ENCODE measurements at regions not wholly inside any gene's neighbourhood (a gene's known extent, or its start where the extent isn't known, plus 50 kb on each side); places are given as distances from the start of the nearest gene placed in this dataset.

DNA sequence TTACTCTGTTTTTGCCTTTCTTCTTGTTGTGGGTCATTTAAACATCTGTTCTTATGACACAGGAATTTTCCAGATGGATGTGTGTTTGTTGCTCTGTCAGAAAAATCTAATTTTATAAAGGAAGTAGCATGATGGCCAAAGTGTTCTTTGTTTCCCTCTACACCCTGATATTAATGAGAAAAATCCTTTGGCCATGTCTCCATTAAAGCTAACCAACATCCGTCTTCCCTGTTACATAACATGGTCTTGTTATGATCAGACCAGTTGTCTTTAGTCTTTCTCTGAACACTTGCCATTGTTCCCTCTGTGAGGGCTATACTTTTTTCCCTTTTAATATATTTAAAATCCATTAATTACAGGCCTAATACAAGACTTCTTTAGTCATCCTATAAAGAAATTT, 142.2 kb upstream of the SPRY2 start:
- TF ChIP-seq, protein P1, sequence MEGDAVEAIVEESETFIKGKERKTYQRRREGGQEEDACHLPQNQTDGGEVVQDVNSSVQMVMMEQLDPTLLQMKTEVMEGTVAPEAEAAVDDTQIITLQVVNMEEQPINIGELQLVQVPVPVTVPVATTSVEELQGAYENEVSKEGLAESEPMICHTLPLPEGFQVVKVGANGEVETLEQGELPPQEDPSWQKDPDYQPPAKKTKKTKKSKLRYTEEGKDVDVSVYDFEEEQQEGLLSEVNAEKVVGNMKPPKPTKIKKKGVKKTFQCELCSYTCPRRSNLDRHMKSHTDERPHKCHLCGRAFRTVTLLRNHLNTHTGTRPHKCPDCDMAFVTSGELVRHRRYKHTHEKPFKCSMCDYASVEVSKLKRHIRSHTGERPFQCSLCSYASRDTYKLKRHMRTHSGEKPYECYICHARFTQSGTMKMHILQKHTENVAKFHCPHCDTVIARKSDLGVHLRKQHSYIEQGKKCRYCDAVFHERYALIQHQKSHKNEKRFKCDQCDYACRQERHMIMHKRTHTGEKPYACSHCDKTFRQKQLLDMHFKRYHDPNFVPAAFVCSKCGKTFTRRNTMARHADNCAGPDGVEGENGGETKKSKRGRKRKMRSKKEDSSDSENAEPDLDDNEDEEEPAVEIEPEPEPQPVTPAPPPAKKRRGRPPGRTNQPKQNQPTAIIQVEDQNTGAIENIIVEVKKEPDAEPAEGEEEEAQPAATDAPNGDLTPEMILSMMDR (IDR thresholded peaks at IDR 0.05; ENCODE audit: insufficient read depth, low read length), result no peak
- TF ChIP-seq SPI1 (IDR thresholded peaks at IDR 0.05; ENCODE audit: borderline replicate concordance, low read depth) (no peak), POLR2AphosphoS5 (IDR thresholded peaks at IDR 0.05; ENCODE audit: low read depth) (no peak), GABPA (IDR thresholded peaks at IDR 0.05; ENCODE audit: low read depth) (no peak)
- TF ChIP-seq, protein P2, sequence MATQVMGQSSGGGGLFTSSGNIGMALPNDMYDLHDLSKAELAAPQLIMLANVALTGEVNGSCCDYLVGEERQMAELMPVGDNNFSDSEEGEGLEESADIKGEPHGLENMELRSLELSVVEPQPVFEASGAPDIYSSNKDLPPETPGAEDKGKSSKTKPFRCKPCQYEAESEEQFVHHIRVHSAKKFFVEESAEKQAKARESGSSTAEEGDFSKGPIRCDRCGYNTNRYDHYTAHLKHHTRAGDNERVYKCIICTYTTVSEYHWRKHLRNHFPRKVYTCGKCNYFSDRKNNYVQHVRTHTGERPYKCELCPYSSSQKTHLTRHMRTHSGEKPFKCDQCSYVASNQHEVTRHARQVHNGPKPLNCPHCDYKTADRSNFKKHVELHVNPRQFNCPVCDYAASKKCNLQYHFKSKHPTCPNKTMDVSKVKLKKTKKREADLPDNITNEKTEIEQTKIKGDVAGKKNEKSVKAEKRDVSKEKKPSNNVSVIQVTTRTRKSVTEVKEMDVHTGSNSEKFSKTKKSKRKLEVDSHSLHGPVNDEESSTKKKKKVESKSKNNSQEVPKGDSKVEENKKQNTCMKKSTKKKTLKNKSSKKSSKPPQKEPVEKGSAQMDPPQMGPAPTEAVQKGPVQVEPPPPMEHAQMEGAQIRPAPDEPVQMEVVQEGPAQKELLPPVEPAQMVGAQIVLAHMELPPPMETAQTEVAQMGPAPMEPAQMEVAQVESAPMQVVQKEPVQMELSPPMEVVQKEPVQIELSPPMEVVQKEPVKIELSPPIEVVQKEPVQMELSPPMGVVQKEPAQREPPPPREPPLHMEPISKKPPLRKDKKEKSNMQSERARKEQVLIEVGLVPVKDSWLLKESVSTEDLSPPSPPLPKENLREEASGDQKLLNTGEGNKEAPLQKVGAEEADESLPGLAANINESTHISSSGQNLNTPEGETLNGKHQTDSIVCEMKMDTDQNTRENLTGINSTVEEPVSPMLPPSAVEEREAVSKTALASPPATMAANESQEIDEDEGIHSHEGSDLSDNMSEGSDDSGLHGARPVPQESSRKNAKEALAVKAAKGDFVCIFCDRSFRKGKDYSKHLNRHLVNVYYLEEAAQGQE (IDR thresholded peaks at IDR 0.05; ENCODE audit: insufficient replicate concordance, low read depth), result no peak
- DNase-seq (ENCODE audit: low read depth in 1 of 2, low spot score in 1 of 2), result no peak
- Histone ChIP-seq H3K4me3 (replicated peaks; ENCODE audit: insufficient read depth, low read length) (no peak overlapping the region), H3K27me3 (ENCODE audit: insufficient read depth, poor library complexity, severe bottlenecking) (no peaks in the 10 kb centered on the region), H3K27ac (replicated peaks) (no peak overlapping the region)

DNA sequence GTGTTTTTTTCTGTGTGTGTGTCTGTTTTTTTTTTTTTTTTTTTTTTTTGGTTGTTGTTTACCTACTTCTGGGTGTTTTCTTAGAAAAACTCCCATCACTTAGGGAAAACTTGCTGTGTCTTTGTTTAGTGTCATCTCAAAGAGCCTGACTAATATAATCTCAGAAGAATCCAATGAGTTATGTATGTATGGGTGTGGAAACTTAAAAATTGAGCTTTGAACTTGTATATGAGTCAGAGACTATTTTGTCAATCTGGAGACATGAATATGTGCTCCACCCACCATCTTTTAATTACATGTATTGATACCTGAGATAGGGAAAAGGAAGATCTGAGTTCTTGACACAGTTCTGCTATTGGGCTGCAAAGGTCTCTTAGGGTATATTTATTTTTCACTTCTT, 140.7 kb upstream of the SPRY2 start:
- TF ChIP-seq, protein P1 (IDR thresholded peaks at IDR 0.05; ENCODE audit: insufficient read depth, low read length), result no peak
- TF ChIP-seq GABPA (IDR thresholded peaks at IDR 0.05; ENCODE audit: low read depth), result no peak
- no peaks in the 10 kb centered on the region for H3K27me3 ChIP-seq (ENCODE audit: insufficient read depth, poor library complexity, severe bottlenecking)
- no peak overlapping the region for H3K27ac ChIP-seq (replicated peaks)
- H3K4me3 ChIP-seq (replicated peaks; ENCODE audit: insufficient read depth, low read length), result no peak overlapping the region
- no peak for DNase-seq (ENCODE audit: low read depth in 1 of 2, low spot score in 1 of 2)

DNA sequence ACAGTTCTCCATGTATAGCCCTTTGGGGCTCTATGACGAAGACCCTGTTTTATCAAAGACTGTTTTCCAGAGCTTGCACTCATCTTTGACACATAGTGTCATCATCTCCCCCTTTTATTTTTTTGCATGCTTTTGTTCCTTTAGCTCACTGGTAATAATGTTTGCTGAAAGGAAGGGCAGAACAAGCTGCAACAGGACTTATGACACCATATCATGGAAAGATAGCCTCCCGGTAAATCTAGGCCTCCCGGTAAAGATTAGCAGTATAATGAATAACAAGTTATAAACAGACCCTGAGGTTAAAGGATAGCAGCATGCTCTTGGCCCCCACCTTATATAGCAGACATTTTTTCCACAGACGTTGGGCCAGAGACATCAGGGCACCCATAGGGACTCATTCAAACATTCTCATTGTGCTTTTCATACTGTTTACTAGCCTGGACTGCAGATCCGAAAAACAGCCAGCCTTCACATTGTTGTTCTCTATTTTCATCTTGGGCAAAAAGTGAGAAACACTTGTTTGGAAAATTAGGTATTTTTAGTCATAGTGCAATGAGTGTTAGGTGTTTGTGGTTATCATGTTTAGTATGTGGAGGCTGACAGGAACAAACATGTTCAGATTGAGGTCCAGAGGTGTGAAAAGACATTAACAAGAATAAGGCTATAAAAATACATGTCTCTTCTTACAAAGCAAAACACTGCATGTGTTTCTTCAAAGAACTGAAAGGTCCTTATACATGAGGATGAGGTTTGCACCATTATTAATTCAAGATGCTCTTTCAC, 136.9 kb upstream of the SPRY2 start:
- TF ChIP-seq, protein P1 (IDR thresholded peaks at IDR 0.05; ENCODE audit: insufficient read depth, low read length), result no peak
- TF ChIP-seq POLR2AphosphoS5 (IDR thresholded peaks at IDR 0.05; ENCODE audit: low read depth) (no peak), GABPA (IDR thresholded peaks at IDR 0.05; ENCODE audit: low read depth) (no peak), SPI1 (IDR thresholded peaks at IDR 0.05; ENCODE audit: borderline replicate concordance, low read depth) (no peak)
- TF ChIP-seq, protein P2 (IDR thresholded peaks at IDR 0.05; ENCODE audit: insufficient replicate concordance, low read depth), result no peak
- Histone ChIP-seq H3K27me3 (ENCODE audit: insufficient read depth, poor library complexity, severe bottlenecking) (no peaks in the 10 kb centered on the region), H3K27ac (replicated peaks) (no peak overlapping the region), H3K4me3 (replicated peaks; ENCODE audit: insufficient read depth, low read length) (no peak overlapping the region)
- DNase-seq (ENCODE audit: low read depth in 1 of 2, low spot score in 1 of 2), result no peak

DNA sequence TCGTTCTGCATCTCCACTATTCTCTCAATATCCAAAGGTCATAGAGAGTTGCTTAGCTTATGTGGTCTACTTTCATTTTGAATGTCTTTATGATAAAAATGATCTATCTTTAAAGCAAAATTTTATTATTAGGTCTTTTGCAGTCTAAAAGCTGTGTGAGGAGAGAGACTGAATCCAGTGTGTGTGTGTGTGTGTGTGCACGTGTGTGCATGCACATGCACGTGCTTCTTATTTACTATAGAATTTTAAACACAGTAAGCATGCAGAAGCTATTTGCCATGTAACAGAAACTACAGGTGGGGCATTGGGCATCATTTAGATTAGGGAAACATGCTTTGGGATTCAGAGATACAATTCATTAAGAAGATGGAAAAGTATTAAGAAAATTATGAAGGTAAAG, 136.0 kb upstream of the SPRY2 start:
- DNase-seq (ENCODE audit: low read depth in 1 of 2, low spot score in 1 of 2), result no peak
- Histone ChIP-seq H3K27ac (replicated peaks) (no peak overlapping the region), H3K27me3 (ENCODE audit: insufficient read depth, poor library complexity, severe bottlenecking) (no peaks in the 10 kb centered on the region), H3K4me3 (replicated peaks; ENCODE audit: insufficient read depth, low read length) (no peak overlapping the region)
- TF ChIP-seq SPI1 (IDR thresholded peaks at IDR 0.05; ENCODE audit: borderline replicate concordance, low read depth) (no peak), POLR2AphosphoS5 (IDR thresholded peaks at IDR 0.05; ENCODE audit: low read depth) (no peak), GABPA (IDR thresholded peaks at IDR 0.05; ENCODE audit: low read depth) (no peak)
- TF ChIP-seq, protein P2 (IDR thresholded peaks at IDR 0.05; ENCODE audit: insufficient replicate concordance, low read depth), result no peak
- TF ChIP-seq, protein P1 (IDR thresholded peaks at IDR 0.05; ENCODE audit: insufficient read depth, low read length), result no peak

Data from HL-60 (cell line).